ENCODE measurements at regions not wholly inside any gene's neighbourhood (a gene's known extent, or its start where the extent isn't known, plus 50 kb on each side); places are given as distances from the start of the nearest gene placed in this dataset.
A peak's percentile ranks its signal among the peaks of the same experiment; 100 is the strongest.

DNA sequence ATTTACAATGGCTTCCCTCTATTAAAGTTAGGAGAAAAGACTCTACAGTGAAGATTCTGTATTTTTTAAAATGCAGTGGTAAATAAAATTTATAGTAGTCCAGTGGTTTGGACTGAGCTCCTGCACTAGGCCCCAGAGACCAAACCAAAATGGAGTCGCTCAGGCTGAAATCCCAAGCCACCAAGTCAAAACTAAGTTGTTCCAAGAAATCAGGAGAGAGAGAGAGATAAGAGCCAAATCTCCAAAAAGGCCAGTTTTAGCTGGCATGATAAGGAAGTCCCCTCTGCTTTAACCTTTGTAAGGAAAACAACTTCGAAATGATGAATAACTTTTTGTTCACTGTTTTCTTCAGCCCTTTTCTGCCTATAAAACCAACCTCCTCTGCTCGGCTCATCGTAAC is 265.9 kb upstream of the KLF14 start:
- no peak for DNase-seq

DNA sequence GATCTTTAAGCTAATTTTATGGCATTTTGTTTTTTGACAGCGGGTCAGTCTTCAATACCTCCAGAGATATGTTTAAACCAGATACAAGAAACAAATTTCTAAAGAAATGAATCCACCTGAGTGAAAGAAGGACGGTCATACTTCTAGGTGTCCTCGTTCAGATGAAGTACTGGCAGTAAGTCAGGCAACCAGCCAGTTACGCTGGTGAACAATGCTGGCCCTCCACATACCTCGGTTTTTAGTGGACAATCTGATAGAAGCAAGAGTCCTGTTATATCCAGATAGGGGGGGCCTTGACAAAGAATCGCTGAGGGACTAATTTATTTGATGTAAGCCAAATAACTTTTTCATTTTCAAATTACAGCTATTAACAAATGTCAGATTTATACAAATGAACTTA is 266.4 kb upstream of the KLF14 start:
- DNase-seq: no peak

DNA sequence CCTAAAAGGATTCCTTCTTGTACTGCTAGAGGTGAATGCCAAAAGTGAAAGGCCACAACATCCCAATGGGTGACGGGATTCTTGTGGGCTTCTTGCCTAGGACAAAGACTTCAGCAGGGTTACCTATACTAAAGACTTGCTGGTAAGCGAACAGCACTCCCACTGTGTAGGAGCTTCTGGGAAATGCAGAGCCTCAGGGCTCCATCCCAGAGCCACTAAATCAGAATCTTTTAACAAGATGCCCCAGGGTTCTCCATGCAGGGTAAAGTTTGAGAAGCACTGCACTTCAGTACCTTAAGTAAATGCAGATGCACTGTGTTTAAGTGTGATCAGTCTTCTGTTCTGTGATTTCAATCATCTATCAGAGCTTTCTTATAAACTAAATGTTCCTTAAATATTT is 266.9 kb upstream of the KLF14 start:
- DNase-seq: no peak

DNA sequence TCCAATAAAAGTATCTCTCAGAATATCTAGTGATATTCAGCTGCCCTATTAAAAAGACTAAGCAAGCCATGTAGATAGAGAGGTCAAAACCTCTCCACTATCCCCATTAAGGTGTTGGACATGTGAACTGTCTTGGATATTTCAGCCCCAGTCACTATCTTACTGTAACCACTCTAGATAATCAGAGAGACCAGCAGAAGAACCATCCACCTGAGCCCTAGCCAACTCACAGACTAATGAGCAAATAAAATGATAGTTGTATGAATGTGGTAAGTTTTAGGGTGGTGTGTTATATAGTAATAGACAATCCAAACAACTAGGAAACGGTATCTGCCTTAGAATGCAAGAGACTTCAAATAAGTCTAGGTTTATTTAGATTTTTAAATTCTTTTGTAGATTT is 268.6 kb upstream of the KLF14 start:
- DNase-seq: no peak

DNA sequence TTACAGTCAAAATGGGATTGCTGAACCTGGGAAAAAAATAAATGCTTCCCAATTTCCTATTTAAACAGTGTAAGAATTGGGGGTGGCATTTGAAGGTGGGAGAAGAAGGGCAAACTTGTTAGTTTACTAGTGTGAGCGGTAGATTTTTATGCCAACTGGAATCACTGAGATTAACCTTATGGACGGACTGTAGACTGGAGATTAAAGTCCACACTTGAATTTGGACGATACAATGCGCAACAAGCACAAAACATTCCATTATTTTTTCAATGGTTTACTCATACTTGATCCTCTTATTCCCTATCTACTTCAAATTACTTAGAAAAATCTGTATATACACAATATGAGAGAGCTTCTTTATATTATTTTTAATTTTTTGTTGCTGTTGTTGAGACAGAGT is 269.6 kb upstream of the KLF14 start:
- DNase-seq: no peak

DNA sequence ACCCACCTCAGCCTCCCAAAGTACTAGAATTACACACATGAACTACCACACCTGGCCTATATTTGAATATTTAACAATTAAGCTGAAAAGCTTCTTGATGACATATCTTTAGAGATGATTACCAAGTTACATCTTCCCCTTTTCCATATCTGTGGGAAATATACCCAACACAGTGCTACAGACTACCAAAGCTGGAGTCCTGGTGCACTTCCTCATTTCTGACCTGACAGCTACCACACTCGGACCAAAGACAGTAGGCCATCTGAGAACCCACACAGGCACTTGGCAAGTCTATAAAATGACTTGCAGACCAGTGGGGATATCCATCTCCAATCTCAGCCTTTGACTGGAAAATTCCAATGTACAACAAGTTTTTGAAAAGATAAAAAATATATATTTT is 270.4 kb upstream of the KLF14 start:
- DNase-seq: no peak

DNA sequence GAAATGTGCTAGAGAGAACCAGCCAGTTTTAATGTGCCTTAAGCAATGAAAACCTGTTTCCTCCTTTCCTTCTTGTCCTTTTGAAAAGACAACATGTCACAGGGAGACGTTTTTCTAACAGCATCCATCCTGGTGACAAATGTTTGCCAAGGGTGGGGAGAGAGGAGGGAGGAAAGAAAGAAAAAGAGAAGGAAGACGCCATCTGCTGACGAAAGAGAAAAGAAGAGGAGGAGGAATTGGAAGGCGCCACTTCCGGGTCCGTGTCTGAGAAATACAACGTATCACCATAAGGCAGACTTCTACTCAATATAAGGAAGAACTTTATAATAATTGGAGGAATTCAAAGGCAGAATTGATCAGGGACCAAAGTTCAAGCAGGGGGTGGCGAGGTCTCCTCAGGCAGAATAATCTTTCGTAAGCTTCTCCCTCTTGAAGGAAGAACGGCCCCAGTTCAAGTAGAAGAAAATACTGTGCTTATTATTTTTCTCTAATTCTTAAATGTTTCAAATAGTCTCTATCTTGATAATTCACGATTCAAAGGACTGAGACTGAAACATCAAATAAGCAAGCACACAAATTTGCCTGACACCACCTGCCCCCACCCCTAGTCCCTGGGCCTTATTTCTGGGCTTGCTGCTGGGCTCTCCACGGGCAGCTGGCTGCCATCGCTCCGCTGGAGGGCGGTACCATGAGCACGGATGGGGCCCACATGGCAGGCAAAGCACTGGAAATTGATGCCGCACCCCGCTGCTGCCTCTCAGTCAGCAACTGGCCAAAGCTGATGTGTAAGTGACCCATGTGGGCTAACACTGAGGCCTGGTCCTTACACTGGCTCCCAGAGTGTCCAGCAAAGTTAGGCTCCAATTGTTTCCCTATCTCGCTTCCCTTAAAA is 273.7 kb upstream of the KLF14 start:
- DNase-seq: peak; percentile 87

DNA sequence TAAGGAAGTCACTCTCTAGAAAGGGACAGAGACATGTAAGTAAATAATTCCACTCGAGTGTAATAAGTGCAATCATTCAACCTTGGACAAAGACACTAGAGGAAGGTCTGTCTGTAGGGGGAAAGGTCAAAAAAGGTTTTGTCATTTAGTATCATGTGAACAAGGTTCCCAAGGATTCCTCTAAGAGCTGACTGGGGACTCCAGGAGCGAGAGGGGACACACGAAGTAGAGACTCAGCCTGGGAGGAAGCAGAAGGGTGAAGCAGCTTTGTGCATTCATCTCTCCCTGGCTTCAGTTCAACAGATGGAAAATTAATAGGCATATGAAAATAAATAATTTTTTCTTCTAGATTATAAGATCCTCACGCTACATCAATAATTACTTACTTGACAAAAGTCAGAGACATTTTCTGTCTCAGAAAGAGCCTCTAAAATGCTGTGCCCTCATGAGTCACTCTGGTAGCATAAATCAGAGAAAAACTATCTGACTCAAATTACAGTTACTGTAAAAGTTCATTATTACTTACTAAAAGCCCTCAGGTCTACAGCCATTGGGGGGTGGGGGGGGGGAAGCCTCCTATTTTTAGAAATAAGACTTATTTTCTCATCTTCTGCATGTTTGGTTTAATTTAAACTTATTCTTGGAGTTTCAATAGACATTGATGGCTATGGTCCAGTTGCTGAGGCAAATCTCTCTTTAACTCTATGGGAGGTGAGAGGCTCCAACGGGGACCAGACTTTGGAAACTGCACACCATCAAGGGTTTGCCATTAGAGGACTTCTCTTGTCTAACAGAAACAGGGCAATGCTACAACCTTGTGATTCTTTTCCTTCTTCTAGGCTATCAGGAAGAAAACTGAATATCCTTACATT is 275.1 kb upstream of the KLF14 start:
- peak; percentile 75 for DNase-seq

DNA sequence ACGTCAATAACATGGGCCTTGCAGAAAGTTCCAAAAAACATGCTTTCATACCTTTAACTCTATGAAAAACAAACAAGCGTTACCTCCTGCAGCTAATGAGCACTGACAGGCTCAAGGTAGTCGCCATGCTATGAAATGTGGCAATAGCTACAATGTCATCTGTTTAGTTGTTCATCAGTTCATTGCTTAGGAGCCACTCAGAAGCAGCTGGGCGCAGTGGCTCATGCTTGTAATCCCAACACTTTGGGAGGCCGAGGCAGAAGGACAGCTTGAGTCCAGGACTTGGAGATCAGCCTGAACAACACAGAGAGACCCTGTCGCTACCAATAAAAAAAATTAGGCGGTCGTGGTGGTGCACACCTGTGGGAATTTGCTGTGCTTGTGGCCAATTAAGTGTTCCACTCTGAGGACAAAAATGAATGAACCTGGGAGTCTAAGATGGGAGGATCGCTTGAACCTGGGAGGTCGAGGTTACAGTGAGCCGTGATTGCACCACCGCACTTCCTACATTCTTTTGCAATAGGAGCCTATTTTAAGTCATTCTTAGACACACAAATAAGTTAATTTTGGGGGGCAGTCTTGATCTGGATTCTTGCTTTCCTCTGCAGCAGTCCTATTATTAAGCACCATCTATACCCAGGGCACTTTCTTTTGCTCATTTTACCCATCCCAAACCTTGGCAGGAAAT is 276.2 kb upstream of the KLF14 start:
- no peak for DNase-seq

DNA sequence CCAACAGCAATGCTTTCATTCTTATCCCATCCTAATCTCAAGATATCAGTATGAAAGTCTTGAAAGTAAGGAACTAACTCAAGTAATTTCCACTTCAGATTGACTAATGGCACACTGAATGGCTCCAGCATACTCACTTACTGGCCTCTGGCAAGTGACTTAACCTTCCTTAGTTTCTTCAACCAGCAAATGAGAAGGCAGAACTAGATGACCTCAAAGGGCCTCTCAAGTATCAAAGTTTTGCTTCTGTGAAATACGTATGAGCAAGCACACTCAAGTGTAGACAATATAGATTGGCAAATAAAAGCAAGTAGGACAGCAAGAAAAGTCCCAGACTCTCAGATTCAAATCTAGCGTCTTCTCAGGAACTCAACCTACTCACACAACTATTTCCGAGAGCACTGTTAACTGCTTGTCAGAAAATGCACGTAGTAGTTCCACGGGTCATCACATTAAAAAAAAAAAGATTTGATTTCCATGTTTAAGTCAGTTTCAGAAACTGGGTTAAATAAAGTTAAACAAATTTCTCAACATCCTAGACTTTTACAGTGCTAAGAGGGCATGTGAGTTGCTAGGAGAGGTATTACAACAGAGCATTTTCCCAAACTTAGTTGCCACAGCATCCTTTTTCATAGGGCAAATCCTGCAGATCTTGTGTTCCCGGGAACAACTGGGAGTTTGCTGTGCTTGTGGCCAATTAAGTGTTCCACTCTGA is 276.9 kb upstream of the KLF14 start:
- no peak for DNase-seq

DNA sequence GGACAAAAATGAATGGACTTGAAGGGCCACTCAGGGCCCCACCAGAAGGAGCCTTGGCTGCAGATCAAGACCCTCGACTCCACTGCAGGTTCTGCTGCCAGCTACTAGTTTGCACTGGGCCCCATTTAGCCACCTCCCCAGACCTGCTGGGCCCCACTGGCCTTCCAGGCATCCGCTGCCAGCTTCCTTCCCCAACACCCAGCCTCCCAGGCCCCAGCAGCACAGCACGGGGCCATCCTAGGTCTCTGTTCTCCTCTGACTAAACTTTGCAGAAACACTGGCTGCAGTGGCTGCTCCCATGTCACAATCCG is 277.4 kb upstream of the KLF14 start:
- no peak for DNase-seq

DNA sequence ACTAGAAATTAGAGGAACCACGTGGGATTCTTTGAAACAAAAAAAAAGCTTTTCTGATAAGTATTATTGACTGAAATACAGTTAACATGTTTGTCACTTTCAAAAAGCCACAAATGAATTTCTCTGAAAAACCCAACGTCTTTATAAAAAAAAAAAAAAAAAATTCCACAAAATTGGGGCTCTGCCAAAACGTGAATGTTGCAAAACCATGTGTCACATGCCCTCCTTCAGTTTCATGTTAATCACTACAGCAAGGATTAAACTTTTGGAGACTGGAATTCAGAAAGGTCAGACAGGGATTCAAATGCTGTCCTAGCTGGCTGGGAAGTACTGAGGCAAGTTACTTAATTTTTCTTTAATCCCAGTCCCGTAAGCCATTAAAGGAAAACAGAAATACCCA is 278.0 kb upstream of the KLF14 start:
- DNase-seq: peak; percentile 91

DNA sequence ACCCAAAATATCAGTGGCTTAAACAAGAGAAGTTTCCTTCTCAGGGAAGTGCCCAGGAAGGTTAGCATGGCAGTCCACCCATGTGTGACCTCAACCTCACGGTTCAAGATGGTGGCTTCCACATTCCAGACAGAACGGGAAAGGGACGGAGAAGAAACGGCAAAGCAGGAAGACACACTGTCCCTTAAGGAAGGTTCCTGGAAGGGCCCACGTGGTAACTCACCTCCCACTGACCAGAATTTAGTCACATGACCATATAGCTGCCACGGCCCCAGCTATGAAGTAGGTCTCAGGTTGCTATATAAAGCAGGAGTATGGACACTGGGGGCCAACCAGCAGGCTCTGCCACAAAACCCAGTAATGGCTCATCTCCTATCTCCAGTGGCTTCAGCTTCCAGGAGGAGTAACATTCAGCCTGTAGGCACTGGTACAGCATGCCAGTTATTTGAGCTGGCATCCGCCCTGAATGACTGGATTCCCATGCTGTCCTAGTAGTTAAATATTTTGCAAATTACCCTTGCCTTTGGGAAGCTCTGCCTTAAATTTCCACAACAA is 278.5 kb upstream of the KLF14 start:
- no peak for DNase-seq

DNA sequence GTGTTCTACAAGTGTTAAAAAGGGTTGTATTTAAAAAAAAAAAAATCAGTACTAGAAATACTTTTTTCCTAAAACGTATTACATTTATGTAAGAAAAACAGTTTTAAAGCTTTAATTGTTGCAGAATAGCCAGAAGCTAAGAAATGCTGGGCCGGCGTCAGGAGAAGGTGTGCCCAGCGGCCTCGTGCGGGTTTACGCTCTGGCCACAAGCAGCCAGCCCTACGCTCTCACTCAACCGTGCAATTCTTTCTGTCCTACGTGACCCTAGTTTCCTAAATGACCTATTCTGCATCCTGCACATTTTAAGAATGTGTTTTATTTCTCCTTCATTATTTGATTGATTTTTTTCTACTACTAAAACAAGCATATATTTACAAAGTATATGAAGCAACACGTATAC is 279.7 kb upstream of the KLF14 start:
- no peak for DNase-seq

DNA sequence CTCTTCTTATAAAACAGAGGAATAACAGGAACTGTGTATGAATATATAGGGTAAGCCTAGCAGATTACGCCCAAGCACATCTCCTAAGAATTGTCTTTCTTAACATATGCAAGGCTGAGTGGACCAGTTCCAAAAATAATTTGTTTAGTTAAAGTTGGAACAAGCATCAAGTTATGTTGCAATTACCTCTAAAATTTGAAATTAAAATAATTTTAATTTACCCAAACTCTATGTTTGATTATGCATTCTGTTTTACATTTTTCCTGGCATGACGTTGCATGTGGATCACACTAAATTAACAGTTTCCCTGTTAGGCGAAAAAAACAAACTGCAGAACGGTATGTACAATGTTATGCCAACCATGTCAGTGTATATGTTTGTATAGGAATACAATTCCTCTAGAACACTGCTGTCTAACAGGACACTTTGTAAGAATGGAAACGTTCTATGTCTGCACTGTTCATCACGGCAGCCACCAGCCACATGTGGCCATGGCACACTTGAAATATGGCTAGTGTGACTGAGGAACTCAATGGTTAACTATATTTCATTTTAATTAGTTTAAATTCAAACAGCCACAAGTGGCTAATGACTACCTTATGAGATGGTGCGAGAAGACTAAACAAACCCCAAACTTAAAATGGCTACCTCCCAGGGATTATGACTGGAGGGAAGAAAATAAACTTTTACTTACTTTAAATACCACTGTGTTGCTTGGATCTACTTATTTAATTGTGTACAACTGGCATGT is 281.1 kb upstream of the KLF14 start:
- no peak for DNase-seq

DNA sequence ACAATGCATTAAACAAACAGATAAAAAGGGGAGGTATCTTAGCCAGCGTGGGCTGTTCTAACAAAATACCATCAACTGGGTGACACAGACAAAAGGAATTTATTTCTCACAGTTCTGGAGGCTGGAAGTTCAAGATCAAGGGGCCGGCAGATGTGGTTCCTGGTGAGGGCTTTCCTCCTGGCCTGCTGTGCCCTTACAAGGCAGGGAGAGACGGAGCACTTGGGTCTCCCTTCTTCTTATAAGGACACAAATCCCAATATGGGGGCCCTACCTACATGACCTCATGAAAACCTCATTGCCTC is 281.6 kb upstream of the KLF14 start:
- DNase-seq: peak; percentile 82

DNA sequence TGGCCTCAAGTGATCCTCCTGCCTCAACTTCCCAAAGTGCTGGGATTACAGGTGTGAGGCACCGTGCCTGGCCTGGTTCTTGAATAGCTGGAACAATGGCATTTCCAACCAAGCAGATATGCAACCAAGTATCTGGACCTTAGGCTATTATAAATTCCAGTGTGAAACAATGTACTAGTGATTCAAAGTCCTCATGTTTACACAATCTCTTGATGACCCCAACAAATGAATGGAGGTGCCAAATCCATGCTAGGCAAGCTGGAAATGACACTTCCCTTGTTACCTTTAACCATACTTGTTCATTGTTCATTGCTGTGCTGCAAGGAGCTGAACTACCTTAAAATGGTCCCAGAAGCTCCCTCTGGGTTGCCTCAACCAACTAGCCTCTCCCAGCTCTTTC is 282.2 kb upstream of the KLF14 start:
- DNase-seq: no peak

DNA sequence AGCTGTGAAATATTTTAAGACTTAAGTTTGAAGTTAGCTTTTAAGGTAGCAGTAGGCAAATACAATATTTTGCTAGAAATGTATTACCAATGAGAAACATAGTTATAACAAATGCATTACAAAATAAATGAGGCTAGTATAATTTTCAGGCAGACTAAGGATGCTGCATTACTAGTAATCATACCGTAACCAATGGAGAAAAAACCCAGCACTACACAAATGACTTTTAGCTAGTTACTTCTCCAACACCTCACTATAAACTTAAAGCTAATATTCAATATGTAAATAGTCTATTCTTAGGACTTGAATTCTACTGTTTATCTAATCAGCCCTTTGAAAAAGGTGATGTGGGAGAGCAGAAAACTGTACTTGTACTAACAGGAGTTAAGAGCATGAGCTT is 285.3 kb upstream of the KLF14 start:
- no peak for DNase-seq

DNA sequence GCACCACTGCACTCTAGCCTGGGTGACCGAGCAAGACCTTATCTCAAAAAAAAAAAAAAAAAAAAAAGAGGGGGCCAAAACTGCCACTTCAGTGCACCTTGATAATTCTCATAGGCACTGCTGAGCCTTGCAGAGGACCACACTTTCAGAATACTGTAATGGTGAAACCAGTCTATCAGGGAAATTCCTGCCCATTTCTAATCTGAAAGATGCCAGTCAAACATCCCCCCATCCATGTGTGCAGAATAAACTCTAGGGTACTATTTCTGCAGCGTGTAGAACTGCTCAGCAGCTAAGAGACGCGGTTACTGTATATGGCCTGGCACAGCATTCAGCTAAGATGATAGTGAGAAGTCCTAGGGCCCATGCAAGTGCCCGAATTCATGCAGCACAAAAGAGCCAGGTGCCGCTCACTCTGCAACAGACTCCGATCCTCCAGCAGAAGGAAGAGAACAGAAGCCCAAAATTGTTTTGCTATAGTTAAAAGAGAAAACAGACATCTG is 286.8 kb upstream of the KLF14 start:
- DNase-seq: no peak

DNA sequence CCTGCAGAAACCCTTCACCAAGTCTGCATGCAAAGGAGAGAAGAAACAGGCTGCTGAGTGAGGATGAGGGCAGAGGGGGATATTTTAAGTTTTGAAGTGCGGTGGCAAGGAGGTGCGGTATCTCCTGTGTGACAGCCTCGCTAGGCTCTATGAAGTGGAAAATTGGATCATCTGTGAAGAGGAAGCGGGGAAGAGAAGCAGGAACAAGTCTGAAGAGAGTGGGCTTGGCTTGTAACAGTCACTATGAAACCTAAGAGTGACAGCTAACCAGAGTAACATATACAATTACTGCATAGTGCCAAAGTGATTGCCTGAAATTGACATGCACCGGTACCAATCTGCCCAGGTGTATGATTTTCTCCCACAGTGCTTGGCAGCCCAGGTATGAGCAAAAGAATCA is 287.5 kb upstream of the KLF14 start:
- no peak for DNase-seq

DNA sequence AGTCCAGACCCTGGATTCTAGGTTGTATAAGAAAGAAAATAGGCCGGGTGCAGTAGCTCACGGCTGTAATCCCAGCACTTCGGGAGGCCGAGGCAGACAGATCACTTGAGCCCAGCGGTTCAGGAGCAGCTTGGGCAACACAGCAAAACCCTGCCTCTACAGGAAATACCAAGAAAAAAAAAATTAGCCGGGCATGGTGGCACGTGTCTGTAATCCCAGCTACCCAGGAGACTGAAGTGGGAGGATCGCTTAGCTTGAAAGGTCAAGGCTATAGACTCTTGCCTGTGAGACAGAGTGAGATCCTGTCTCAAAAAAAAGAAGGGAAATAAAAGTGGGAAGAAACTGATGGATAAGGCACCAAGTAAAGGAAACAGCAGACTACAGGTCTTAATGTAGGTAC is 287.9 kb upstream of the KLF14 start:
- DNase-seq: no peak
